ENCODE measurements at regions not wholly inside any gene's neighbourhood (a gene's known extent, or its start where the extent isn't known, plus 50 kb on each side); places are given as distances from the start of the nearest gene placed in this dataset.
"Not testable (repeated sequence)": the region's sequence is repeated elsewhere in the genome, so short reads cannot be mapped to it uniquely, and the experiment has no call there.

- no peak for DNase-seq (ENCODE audit: low read depth)
These were observed 1417.0 kb upstream of the ACO1 start for GRCh38 chr9:30967476-30967875.

- DNase-seq (ENCODE audit: low read depth): no peak
These were observed 1414.3 kb upstream of the ACO1 start for GRCh38 chr9:30970186-30970585.

GRCh38 chr9:30970812-30971211 is 1413.6 kb upstream of the ACO1 start:
- no peak for DNase-seq (ENCODE audit: low read depth)

- no peak for DNase-seq (ENCODE audit: low read depth)
These were observed 1411.8 kb upstream of the ACO1 start for GRCh38 chr9:30972654-30973053.

- DNase-seq (ENCODE audit: low read depth): no peak
These were observed 1406.5 kb upstream of the ACO1 start for GRCh38 chr9:30977965-30978364.

- DNase-seq (ENCODE audit: low read depth): no peak
These were observed 1402.1 kb upstream of the ACO1 start for GRCh38 chr9:30982301-30982700.

- no peak for DNase-seq (ENCODE audit: low read depth)
These were observed 1388.3 kb upstream of the ACO1 start for GRCh38 chr9:30995956-30996738.

- no peak for DNase-seq (ENCODE audit: low read depth)
These were observed 1387.7 kb upstream of the ACO1 start for GRCh38 chr9:30996761-30997160.

GRCh38 chr9:30997291-30997690 is 1387.2 kb upstream of the ACO1 start:
- DNase-seq (ENCODE audit: low read depth): no peak

GRCh38 chr9:31005086-31005665 is 1379.3 kb upstream of the ACO1 start:
- no peak for DNase-seq (ENCODE audit: low read depth)

- DNase-seq (ENCODE audit: low read depth): no peak
These were observed 1371.1 kb upstream of the ACO1 start for GRCh38 chr9:31013371-31013770.

GRCh38 chr9:31023847-31024246 is 1360.6 kb upstream of the ACO1 start:
- no peak for DNase-seq (ENCODE audit: low read depth)

GRCh38 chr9:31027678-31028077 is 1356.8 kb upstream of the ACO1 start:
- DNase-seq (ENCODE audit: low read depth): no peak

- DNase-seq (ENCODE audit: low read depth): no peak
These were observed 1356.3 kb upstream of the ACO1 start for GRCh38 chr9:31028137-31028536.

GRCh38 chr9:31030741-31031202 is 1353.7 kb upstream of the ACO1 start:
- no peak for DNase-seq (ENCODE audit: low read depth)

GRCh38 chr9:31032206-31032605 is 1352.2 kb upstream of the ACO1 start:
- no peak for DNase-seq (ENCODE audit: low read depth)

GRCh38 chr9:31034311-31034710 is 1350.1 kb upstream of the ACO1 start:
- DNase-seq (ENCODE audit: low read depth): no peak

GRCh38 chr9:31040564-31040963 is 1343.9 kb upstream of the ACO1 start:
- DNase-seq (ENCODE audit: low read depth): no peak

GRCh38 chr9:31045810-31046209 is 1338.6 kb upstream of the ACO1 start:
- no peak for DNase-seq (ENCODE audit: low read depth)

- DNase-seq (ENCODE audit: low read depth): not testable (repeated sequence)
These were observed 1322.9 kb upstream of the ACO1 start for GRCh38 chr9:31061592-31061991.

- no peak for DNase-seq (ENCODE audit: low read depth)
These were observed 1318.8 kb upstream of the ACO1 start for GRCh38 chr9:31065691-31066090.

- DNase-seq (ENCODE audit: low read depth): no peak
These were observed 1317.0 kb upstream of the ACO1 start for GRCh38 chr9:31067418-31067817.

GRCh38 chr9:31071606-31072286 is 1312.7 kb upstream of the ACO1 start:
- no peak for DNase-seq (ENCODE audit: low read depth)

Data from Daoy (cell line).